NCI-H774 (cell line): ENCODE measurements at regions not wholly inside any gene's neighbourhood (a gene's known extent, or its start where the extent isn't known, plus 50 kb on each side); places are given as distances from the start of the nearest gene placed in this dataset.

Experiments used
- DNase-seq: peaks from one replicate; lab custom pipeline; 2025; lab: John Stamatoyannopoulos, UW

GRCh38 chr9:126095546-126096190 is 231.0 kb upstream of the MVB12B start:
- DNase-seq = no peak

- no peak for DNase-seq
Measured at GRCh38 chr9:126096340-126096739, 230.3 kb upstream of the MVB12B start.

GRCh38 chr9:126097679-126098078 is 228.9 kb upstream of the MVB12B start:
- DNase-seq = no peak

- no peak for DNase-seq
Measured at GRCh38 chr9:126106404-126106803, 220.2 kb upstream of the MVB12B start.

GRCh38 chr9:126107693-126108092 is 218.9 kb upstream of the MVB12B start:
- DNase-seq = no peak

DNA sequence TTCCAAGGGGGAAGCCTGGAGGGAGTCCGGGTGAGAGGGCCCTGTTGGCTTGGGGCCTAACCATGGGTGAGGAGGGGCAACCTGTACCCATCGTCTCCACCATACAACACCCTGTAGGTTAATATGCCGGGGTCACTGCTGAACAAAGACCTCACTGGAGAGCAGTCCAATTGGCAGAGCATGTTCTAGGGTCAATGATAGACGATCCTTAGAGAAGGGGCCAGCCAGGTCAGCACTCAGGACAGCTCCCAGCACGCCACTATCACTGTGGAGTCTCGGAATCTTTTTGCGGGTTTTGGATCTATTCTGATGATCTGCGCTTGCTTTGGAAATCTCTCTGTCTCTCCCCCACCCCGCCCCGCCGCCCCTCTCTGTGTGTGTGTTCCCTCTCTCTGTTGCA is 218.4 kb upstream of the MVB12B start:
- DNase-seq = no peak

- no peak for DNase-seq
Measured at GRCh38 chr9:126109575-126109974, 217.1 kb upstream of the MVB12B start.

- no peak for DNase-seq
Measured at GRCh38 chr9:126111556-126111955, 215.1 kb upstream of the MVB12B start.

GRCh38 chr9:126112135-126112720 is 214.4 kb upstream of the MVB12B start:
- DNase-seq = no peak

GRCh38 chr9:126113176-126113575 is 213.5 kb upstream of the MVB12B start:
- DNase-seq = no peak

GRCh38 chr9:126113756-126114408 is 212.7 kb upstream of the MVB12B start:
- DNase-seq = no peak

- DNase-seq = no peak
Measured at GRCh38 chr9:126114409-126114760, 212.2 kb upstream of the MVB12B start.

DNA sequence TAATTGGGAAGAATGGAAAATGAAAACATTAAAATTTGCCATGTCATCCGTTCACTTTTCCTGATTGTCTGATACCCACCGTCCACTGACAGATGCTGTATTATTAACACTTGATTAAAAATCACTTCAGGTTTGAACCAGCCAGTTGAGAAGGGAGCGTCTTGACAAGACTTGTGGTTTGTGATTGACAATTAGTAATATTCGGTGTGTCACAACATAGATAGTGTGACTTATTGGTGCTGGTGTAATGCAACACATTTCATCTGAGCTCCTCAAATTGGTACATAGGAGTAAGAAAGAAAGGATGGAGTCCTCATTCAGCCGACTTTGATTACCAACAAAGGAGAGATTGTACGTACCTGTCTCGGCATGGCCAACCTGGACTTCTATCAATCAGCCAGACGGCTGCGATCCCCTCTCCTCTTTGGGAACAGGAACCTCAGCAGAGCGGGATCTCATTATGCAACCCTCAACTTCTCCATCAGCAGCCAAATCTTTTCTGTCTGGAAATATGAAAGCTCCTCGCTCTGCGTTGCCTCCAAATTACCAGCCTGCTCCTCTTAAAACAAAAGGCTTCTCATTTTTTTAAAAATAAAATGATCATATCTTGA is 211.7 kb upstream of the MVB12B start:
- DNase-seq = no peak

- DNase-seq = no peak
Measured at GRCh38 chr9:126116351-126117157, 210.1 kb upstream of the MVB12B start.

GRCh38 chr9:126117158-126117425 is 209.5 kb upstream of the MVB12B start:
- DNase-seq = no peak

- no peak for DNase-seq
Measured at GRCh38 chr9:126117631-126118030, 209.0 kb upstream of the MVB12B start.

- DNase-seq = no peak
Measured at GRCh38 chr9:126119731-126120130, 206.9 kb upstream of the MVB12B start.

DNA sequence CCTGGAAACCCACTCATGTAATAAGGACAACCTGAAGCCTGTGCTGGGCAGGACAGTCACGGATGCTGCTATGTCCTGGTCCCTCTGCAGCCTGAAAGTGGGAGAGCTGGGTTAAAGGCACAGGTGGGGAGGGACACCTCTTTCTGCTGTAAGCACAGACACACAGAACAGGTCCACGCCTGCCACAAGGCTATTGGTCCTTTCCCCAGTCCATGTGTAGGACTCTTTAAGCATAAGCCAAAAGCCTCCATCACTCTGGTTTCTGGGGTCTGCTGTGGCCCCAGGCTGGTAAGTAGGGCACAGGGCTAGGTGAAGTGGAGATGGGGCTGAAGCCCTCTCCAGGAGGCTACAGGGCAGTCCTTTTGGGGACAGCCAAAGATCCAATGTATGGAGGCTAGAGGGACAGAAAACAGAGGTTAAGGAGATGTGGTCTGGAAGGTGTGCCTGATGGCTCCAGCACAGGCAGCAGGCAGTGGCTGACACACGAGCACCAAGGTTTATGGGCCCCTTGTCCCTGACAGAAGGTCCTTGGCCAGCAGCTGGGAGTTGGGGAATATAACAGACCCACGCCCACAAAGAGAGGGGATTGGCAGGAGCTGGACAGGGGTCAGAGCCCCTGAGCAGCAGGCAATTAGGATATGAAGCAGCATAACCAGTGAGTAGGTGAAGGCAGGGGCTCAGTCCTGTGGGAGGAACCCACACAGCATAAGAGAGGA is 203.6 kb upstream of the MVB12B start:
- DNase-seq = no peak

DNA sequence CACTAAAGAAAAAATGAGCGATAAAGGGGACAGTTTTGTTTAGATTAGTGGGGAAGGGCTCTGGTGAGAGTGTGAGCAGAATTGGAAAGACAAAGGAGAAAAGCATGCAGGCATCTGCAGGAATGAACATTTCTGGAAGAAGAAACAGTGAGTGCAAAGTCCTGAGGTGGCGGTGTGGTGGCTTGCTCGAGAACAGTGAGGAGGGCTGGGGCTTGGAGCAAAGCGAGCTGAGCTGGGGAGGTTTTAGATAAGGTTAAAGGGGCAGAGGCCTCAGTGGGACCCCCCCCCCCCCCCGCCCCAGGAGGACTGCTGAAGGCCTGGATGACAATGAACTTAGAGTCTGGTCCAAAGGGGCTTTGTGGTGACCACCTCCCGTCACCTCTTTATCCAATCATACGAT is 202.7 kb upstream of the MVB12B start:
- DNase-seq = no peak

DNA sequence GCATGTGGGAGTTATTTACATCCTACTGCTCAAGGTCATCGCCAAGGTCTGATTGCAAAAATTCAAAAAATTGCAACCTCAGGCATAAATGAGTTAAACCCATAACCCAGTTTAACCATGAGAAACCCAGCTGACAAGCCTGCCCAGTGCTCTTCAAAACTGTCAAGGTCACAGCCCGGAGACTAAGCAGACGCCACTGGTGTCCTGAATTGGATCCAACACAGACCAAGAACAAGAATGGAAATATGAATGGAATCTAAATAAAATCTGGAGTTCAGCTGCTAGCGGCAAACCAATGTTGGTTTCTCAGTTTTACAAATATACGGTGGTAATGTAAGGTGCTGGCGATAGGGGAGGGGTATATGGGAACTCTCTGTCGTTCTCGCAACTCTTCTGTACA is 201.5 kb upstream of the MVB12B start:
- no peak for DNase-seq

- no peak for DNase-seq
Measured at GRCh38 chr9:126125577-126125976, 201.1 kb upstream of the MVB12B start.

DNA sequence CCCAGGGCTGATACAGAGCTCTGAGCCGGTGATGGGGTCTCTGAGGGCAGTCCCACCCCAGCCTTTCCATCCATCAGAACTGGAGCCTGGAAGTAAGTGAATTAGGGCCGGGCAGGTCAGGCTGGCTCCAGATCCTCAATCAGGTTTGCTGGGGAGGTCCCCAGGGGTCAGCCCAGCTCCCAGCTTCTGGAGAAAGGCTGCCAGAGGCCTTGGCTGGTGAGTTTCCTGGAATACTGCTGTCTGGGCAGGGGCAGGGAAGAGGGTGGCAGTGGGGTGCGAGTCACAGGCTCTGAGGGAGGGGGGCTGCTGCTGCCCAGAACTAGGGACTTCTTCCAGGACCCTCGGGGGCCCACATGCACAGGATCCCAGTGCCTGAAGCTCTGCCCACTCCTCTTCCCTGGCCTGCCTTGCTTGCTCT is 200.6 kb upstream of the MVB12B start:
- DNase-seq = no peak
